Loucy (cell line): ENCODE measurements at regions not wholly inside any gene's neighbourhood (a gene's known extent, or its start where the extent isn't known, plus 50 kb on each side); places are given as distances from the start of the nearest gene placed in this dataset.

Source experiments
- H2AFZ ChIP-seq: fragments of 200-600 bp; sonication (generic); 2 replicates; pipeline ENCODE4 v1.6.0; 2016; ENCODE audit warnings: antibody characterized with exemption, mild to moderate bottlenecking, low read length, moderate library complexity
- H3F3A ChIP-seq: fragments of 200-600 bp; 2 replicates; pipeline ENCODE4 v1.6.0; 2016; ENCODE audit warnings: antibody characterized with exemption, low read depth, mild to moderate bottlenecking
- H3K27me3 ChIP-seq: fragments of 200-600 bp; sonication (generic); 2 replicates; pipeline ENCODE4 v1.6.1; 2014; ENCODE audit warnings: low read length, mild to moderate bottlenecking; ENCODE audit not compliant: insufficient read depth, poor library complexity, severe bottlenecking
- H3K36me3 ChIP-seq: fragments of 200-600 bp; sonication (generic); 2 replicates; pipeline ENCODE4 v1.6.1; 2016; ENCODE audit warnings: low read length; ENCODE audit not compliant: insufficient read depth
- H3K4me1 ChIP-seq: fragments of 200-600 bp; sonication (generic); 2 replicates; pipeline ENCODE4 v1.5.1; 2014; ENCODE audit warnings: low read length, mild to moderate bottlenecking; ENCODE audit not compliant: insufficient read depth, poor library complexity, severe bottlenecking
- H3K4me2 ChIP-seq: fragments of 200-600 bp; sonication (generic); 2 replicates; pipeline ENCODE4 v1.6.0; 2014; ENCODE audit warnings: antibody characterized with exemption, low read length, low read depth, mild to moderate bottlenecking; ENCODE audit not compliant: poor library complexity, severe bottlenecking
- H3K4me3 ChIP-seq: fragments of 200-600 bp; sonication (generic); 2 replicates; pipeline ENCODE4 v1.5.1; 2014; ENCODE audit warnings: low read length, mild to moderate bottlenecking, mixed read lengths; ENCODE audit not compliant: poor library complexity, severe bottlenecking
- H3K79me2 ChIP-seq: fragments of 200-600 bp; sonication (generic); 2 replicates; pipeline ENCODE4 v1.6.1; 2014; ENCODE audit warnings: low read length; ENCODE audit not compliant: insufficient read depth
- H3K9ac ChIP-seq: fragments of 200-600 bp; sonication (generic); 2 replicates; pipeline ENCODE4 v1.6.0; 2014; ENCODE audit warnings: mild to moderate bottlenecking, low read depth, low read length, moderate library complexity; ENCODE audit not compliant: poor library complexity, severe bottlenecking
- H3K9me2 ChIP-seq: fragments of 200-600 bp; sonication (generic); replicated peaks from 2 replicates; pipeline ENCODE4 v1.6.1; 2016; ENCODE audit warnings: low read depth, low read length, mixed read lengths
- H3K9me3 ChIP-seq: fragments of 200-600 bp; sonication (generic); 2 replicates; pipeline ENCODE4 v1.6.1; 2014; ENCODE audit warnings: mild to moderate bottlenecking, antibody characterized with exemption, low read length, low read depth; ENCODE audit not compliant: insufficient read depth
- H4K20me1 ChIP-seq: fragments of 200-600 bp; sonication (generic); 2 replicates; pipeline ENCODE4 v1.6.0; 2014; ENCODE audit warnings: antibody characterized with exemption, low read length, mild to moderate bottlenecking; ENCODE audit not compliant: insufficient read depth, poor library complexity, severe bottlenecking
- EZH2phosphoT487 ChIP-seq: fragments of 200-600 bp; IDR thresholded peaks from 2 replicates; pipeline ENCODE4 v1.6.1; 2018; ENCODE audit warnings: antibody characterized with exemption, mild to moderate bottlenecking, moderate library complexity, borderline replicate concordance
- TF ChIP-seq, protein P1 (sequence below): fragments of 200-600 bp; sonication (generic); conservative IDR thresholded peaks from 2 replicates; pipeline ENCODE4 v1.5.1; 2014; ENCODE audit warnings: mild to moderate bottlenecking, antibody characterized with exemption, low read length

DNA sequence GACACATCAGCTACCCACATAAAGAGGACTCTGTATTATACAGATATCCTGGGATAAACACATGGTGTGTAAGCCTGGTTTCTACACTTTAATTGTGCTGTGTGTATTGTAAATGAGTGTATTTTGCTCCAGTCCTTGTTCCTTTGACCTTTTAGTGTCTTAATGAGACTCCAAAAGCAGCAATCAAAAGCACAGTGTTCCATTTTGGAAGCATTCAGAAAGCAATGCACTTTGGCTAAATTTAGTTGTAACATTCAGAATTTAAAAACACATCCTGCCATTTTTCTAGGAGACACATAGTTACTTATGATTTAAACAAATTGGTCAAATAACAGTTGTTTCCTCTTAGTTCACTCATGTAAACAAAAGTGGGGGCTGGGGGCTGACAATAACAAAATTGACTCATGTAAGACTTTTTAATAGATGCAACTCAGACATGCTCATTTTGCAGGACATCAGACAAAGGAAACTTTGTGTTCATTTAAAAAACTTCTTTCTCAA, 122.2 kb downstream of the GPR37 start:
- TF ChIP-seq, protein P1, sequence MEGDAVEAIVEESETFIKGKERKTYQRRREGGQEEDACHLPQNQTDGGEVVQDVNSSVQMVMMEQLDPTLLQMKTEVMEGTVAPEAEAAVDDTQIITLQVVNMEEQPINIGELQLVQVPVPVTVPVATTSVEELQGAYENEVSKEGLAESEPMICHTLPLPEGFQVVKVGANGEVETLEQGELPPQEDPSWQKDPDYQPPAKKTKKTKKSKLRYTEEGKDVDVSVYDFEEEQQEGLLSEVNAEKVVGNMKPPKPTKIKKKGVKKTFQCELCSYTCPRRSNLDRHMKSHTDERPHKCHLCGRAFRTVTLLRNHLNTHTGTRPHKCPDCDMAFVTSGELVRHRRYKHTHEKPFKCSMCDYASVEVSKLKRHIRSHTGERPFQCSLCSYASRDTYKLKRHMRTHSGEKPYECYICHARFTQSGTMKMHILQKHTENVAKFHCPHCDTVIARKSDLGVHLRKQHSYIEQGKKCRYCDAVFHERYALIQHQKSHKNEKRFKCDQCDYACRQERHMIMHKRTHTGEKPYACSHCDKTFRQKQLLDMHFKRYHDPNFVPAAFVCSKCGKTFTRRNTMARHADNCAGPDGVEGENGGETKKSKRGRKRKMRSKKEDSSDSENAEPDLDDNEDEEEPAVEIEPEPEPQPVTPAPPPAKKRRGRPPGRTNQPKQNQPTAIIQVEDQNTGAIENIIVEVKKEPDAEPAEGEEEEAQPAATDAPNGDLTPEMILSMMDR, result no peak
- TF ChIP-seq EZH2phosphoT487, result no peak
- Histone ChIP-seq H3F3A (no peaks in the 10 kb centered on the region), H3K9me3 (no peaks in the 10 kb centered on the region), H3K4me3 (no peak overlapping the region), H3K4me1 (no peaks in the 10 kb centered on the region), H2AFZ (no peak overlapping the region), H4K20me1 (no peaks in the 10 kb centered on the region), H3K4me2 (no peak overlapping the region), H3K9me2 (no peaks in the 10 kb centered on the region), H3K27me3 (no peaks in the 10 kb centered on the region), H3K79me2 (no peaks in the 10 kb centered on the region), H3K9ac (no peak overlapping the region), H3K36me3 (no peaks in the 10 kb centered on the region)

DNA sequence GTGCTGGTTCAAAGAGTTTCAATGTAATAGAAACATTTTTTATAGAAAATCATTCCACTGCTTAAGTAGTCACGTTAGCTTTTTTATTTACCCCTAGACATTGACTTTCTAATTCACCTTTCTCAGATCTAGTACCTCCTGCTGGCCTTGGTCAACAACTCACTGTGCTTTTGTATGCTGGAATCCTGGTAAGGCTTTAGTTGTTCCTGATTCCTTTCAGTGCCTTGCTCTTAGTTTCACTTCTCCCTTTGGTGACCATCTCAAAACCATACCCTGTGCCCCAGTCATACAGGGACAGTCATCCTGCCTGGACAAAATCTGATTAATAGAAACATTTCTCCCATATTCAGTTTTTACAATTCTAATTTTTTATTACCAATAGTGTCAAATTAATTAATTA, 130.2 kb downstream of the GPR37 start:
- H3K4me2 ChIP-seq, result no peak overlapping the region
- H3K27me3 ChIP-seq, result no peaks in the 10 kb centered on the region
- no peaks in the 10 kb centered on the region for H3K9me2 ChIP-seq
- no peaks in the 10 kb centered on the region for H3K4me1 ChIP-seq
- H3K9ac ChIP-seq, result no peak overlapping the region
- TF ChIP-seq EZH2phosphoT487, result no peak
- TF ChIP-seq, protein P1, result no peak
- H4K20me1 ChIP-seq, result no peaks in the 10 kb centered on the region
- no peak overlapping the region for H2AFZ ChIP-seq
- H3K36me3 ChIP-seq, result no peaks in the 10 kb centered on the region
- H3K4me3 ChIP-seq, result no peak overlapping the region
- H3F3A ChIP-seq, result no peaks in the 10 kb centered on the region
- no peaks in the 10 kb centered on the region; the same call in 1 of the 2 replicates for H3K9me3 ChIP-seq
- no peaks in the 10 kb centered on the region for H3K79me2 ChIP-seq

DNA sequence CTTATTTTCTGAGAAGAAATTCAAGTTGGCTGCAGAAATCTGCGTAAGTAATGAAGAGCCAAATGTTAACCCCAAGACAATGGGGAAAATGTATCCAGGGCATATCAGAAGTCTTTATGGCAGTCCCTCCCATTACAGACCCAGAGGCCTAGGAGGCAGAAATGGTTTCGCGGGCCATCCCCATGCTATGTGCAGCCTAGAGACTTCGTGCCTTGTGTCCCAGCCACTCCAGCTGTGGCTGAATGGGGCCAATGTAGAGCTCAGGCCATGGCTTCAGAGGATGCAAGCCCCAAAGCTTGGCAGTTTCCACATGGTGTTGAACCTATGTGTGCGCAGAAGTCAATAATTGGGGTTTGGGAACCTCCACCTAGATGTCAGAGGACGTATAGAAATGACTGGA, 131.9 kb downstream of the GPR37 start:
- Histone ChIP-seq H3K9ac (no peak overlapping the region), H4K20me1 (no peaks in the 10 kb centered on the region), H3F3A (no peaks in the 10 kb centered on the region), H3K9me3 (no peaks in the 10 kb centered on the region; the same call in 1 of the 2 replicates), H3K4me2 (no peak overlapping the region), H3K79me2 (no peaks in the 10 kb centered on the region), H3K4me1 (no peaks in the 10 kb centered on the region), H3K4me3 (no peak overlapping the region), H3K27me3 (no peaks in the 10 kb centered on the region), H2AFZ (no peak overlapping the region), H3K36me3 (no peaks in the 10 kb centered on the region), H3K9me2 (no peaks in the 10 kb centered on the region)
- no peak for TF ChIP-seq EZH2phosphoT487
- TF ChIP-seq, protein P1, result no peak
